ENCODE measurements at regions not wholly inside any gene's neighbourhood (a gene's known extent, or its start where the extent isn't known, plus 50 kb on each side); places are given as distances from the start of the nearest gene placed in this dataset.

- TF ChIP-seq CTCF (IDR thresholded peaks at IDR 0.05) (no peak), EZH2 (IDR thresholded peaks at IDR 0.05; ENCODE audit: borderline replicate concordance, insufficient read depth, low read depth, low read length, poor library complexity, severe bottlenecking) (no peak)
- H3K4me1 ChIP-seq (ENCODE audit: control insufficient read depth in 2 of 2, insufficient read depth in 2 of 2, low read length in 2 of 2) = no peaks in the 10 kb centered on the region
- no peak overlapping the region for H2AFZ ChIP-seq (ENCODE audit: insufficient read depth, low read depth, low read length, poor library complexity, severe bottlenecking)
- no peak overlapping the region for H3K9ac ChIP-seq (ENCODE audit: low read length)
- H3K27ac ChIP-seq (ENCODE audit: low read length in 2 of 2) = no peak overlapping the region
- no peaks in the 10 kb centered on the region for H3K79me2 ChIP-seq (ENCODE audit: control insufficient read depth, insufficient read depth, low read length)
- intact Hi-C loops (cut with micrococcal nuclease) = no loop called here
- H4K20me1 ChIP-seq (ENCODE audit: control insufficient read depth, insufficient read depth, low read length, poor library complexity, severe bottlenecking) = no peaks in the 10 kb centered on the region
- H3K4me3 ChIP-seq (ENCODE audit: control extremely low read depth in 1 of 5, extremely low read depth in 1 of 5, insufficient read depth in 1 of 5, low read depth in 2 of 5, low read length in 4 of 5) = no peak overlapping the region
- Mint-ChIP-seq H3K4me1 (no peaks in the 10 kb centered on the region), H3K9me3 (ENCODE audit: insufficient read depth) (peaks cover under 1% of the 10 kb centered on the region), H3K27me3 (no peaks in the 10 kb centered on the region), H3K4me3 (no peak overlapping the region), H3K27ac (no peak overlapping the region)
- H3K36me3 ChIP-seq (replicated peaks in 1 of 2; ENCODE audit: control extremely low read depth in 1 of 2, control insufficient read depth in 1 of 2, extremely low read depth in 1 of 2, insufficient read depth in 2 of 2, low read length in 1 of 2) = no peaks in the 10 kb centered on the region
- H3K27me3 ChIP-seq (replicated peaks in 1 of 4; ENCODE audit: control extremely low read depth in 1 of 4, control insufficient read depth in 3 of 4, insufficient read depth in 4 of 4, low read length in 3 of 4) = no peaks in the 10 kb centered on the region
- ATAC-seq (ENCODE audit: low read depth) = no peak
- DNase-seq = no peak
- ChIA-PET CTCF (no interaction called here), POLR2A (no interaction called here)
- H3K4me2 ChIP-seq (replicated peaks; ENCODE audit: low read depth, low read length, poor library complexity, severe bottlenecking) = no peak overlapping the region
- H3K9me3 ChIP-seq (ENCODE audit: control extremely low read depth in 1 of 3, control insufficient read depth in 2 of 3, insufficient read depth in 1 of 3, low read length in 2 of 3) = no peaks in the 10 kb centered on the region
Observed at GRCh38 chr13:22599156-22599555, 581.6 kb upstream of the SGCG start.

GRCh38 chr13:22618002-22618401, 562.8 kb upstream of the SGCG start:
- Histone ChIP-seq H3K9me3 (ENCODE audit: control extremely low read depth in 1 of 3, control insufficient read depth in 2 of 3, insufficient read depth in 1 of 3, low read length in 2 of 3) (no peaks in the 10 kb centered on the region), H3K4me1 (ENCODE audit: control insufficient read depth in 2 of 2, insufficient read depth in 2 of 2, low read length in 2 of 2) (no peaks in the 10 kb centered on the region), H3K27ac (ENCODE audit: low read length in 2 of 2) (no peak overlapping the region), H3K4me2 (replicated peaks; ENCODE audit: low read depth, low read length, poor library complexity, severe bottlenecking) (no peak overlapping the region), H3K79me2 (ENCODE audit: control insufficient read depth, insufficient read depth, low read length) (no peaks in the 10 kb centered on the region), H4K20me1 (ENCODE audit: control insufficient read depth, insufficient read depth, low read length, poor library complexity, severe bottlenecking) (no peaks in the 10 kb centered on the region), H3K9ac (ENCODE audit: low read length) (no peak overlapping the region), H3K4me3 (ENCODE audit: control extremely low read depth in 1 of 5, extremely low read depth in 1 of 5, insufficient read depth in 1 of 5, low read depth in 2 of 5, low read length in 4 of 5) (no peak overlapping the region), H2AFZ (ENCODE audit: insufficient read depth, low read depth, low read length, poor library complexity, severe bottlenecking) (no peak overlapping the region), H3K27me3 (replicated peaks in 1 of 4; ENCODE audit: control extremely low read depth in 1 of 4, control insufficient read depth in 3 of 4, insufficient read depth in 4 of 4, low read length in 3 of 4) (no peaks in the 10 kb centered on the region), H3K36me3 (replicated peaks in 1 of 2; ENCODE audit: control extremely low read depth in 1 of 2, control insufficient read depth in 1 of 2, extremely low read depth in 1 of 2, insufficient read depth in 2 of 2, low read length in 1 of 2) (no peaks in the 10 kb centered on the region)
- WGBS (ENCODE audit: insufficient coverage) = 77% methylated on average over 2 of the region's 3 CpGs
- Mint-ChIP-seq H3K4me3 (no peak overlapping the region), H3K27ac (no peak overlapping the region), H3K9me3 (ENCODE audit: insufficient read depth) (peaks cover 4% of the 10 kb centered on the region), H3K27me3 (no peaks in the 10 kb centered on the region), H3K4me1 (no peaks in the 10 kb centered on the region)
- intact Hi-C loops (cut with micrococcal nuclease) = no loop called here
- POLR2A ChIA-PET = no interaction called here
- no peak for DNase-seq
- CTCF ChIA-PET = no interaction called here
- no peak for ATAC-seq (ENCODE audit: low read depth)
- TF ChIP-seq EZH2 (IDR thresholded peaks at IDR 0.05; ENCODE audit: borderline replicate concordance, insufficient read depth, low read depth, low read length, poor library complexity, severe bottlenecking) (no peak), CTCF (IDR thresholded peaks at IDR 0.05) (no peak)

Measured in B cell (primary cell).